GM19468 (cell line): ENCODE measurements at regions not wholly inside any gene's neighbourhood (a gene's known extent, or its start where the extent isn't known, plus 50 kb on each side); places are given as distances from the start of the nearest gene placed in this dataset.
A peak's percentile ranks its signal among the peaks of the same experiment; 100 is the strongest.

ENCODE experiments used
- ATAC-seq: cut with Tn5 transposase; IDR thresholded peaks from one replicate; pipeline ENCODE4 v1.9.1; 2021; ENCODE audit warnings: mild to moderate bottlenecking, moderate library complexity, moderate number of reproducible peaks; ENCODE audit not compliant: unreplicated experiment; ENCODE audit errors: extremely low read depth

GRCh38 chr13:47036294-47037008 lies 139.6 kb upstream of the HTR2A start:
- peak; percentile 97 for ATAC-seq

- no peak for ATAC-seq
Observed at GRCh38 chr13:47033216-47033615, 136.4 kb upstream of the HTR2A start.

- ATAC-seq, result no peak
Observed at GRCh38 chr13:47027780-47028437, 131.1 kb upstream of the HTR2A start.

- no peak for ATAC-seq
Observed at GRCh38 chr13:47025791-47026447, 129.1 kb upstream of the HTR2A start.

GRCh38 chr13:47019977-47020376 lies 123.1 kb upstream of the HTR2A start:
- ATAC-seq, result no peak

GRCh38 chr13:47017476-47017875 lies 120.6 kb upstream of the HTR2A start:
- ATAC-seq, result no peak

- no peak for ATAC-seq
Observed at GRCh38 chr13:47008318-47008717, 111.5 kb upstream of the HTR2A start.

GRCh38 chr13:47005756-47006414 lies 109.0 kb upstream of the HTR2A start:
- ATAC-seq, result no peak

GRCh38 chr13:47004540-47004939 lies 107.7 kb upstream of the HTR2A start:
- ATAC-seq, result no peak

GRCh38 chr13:47004027-47004426 lies 107.2 kb upstream of the HTR2A start:
- no peak for ATAC-seq

GRCh38 chr13:47000165-47000564 lies 103.3 kb upstream of the HTR2A start:
- ATAC-seq, result no peak

GRCh38 chr13:46996316-46997030 lies 99.6 kb upstream of the HTR2A start:
- no peak for ATAC-seq

- ATAC-seq, result peak; percentile 97
Observed at GRCh38 chr13:46995874-46996273, 99.0 kb upstream of the HTR2A start.

GRCh38 chr13:46994492-46994891 lies 97.6 kb upstream of the HTR2A start:
- ATAC-seq, result no peak

- no peak for ATAC-seq
Observed at GRCh38 chr13:46992383-46992952, 95.6 kb upstream of the HTR2A start.

GRCh38 chr13:46983881-46984280 lies 87.0 kb upstream of the HTR2A start:
- peak; percentile 70 for ATAC-seq

GRCh38 chr13:46982856-46983582 lies 86.2 kb upstream of the HTR2A start:
- peak; percentile 93 for ATAC-seq

GRCh38 chr13:46975173-46975572 lies 78.3 kb upstream of the HTR2A start:
- ATAC-seq, result no peak

- no peak for ATAC-seq
Observed at GRCh38 chr13:46968450-46968849, 71.6 kb upstream of the HTR2A start.
